Activated CD4-positive, alpha-beta T cell treated with anti-CD3 and anti-CD28 coated beads, Interleukin-2, Interleukin-4, amounts not matched to agents 100 ng/mL and 50 ng/mL, durations not matched to agents 16 hours and 8 hours (primary cell): ENCODE measurements at regions not wholly inside any gene's neighbourhood (a gene's known extent, or its start where the extent isn't known, plus 50 kb on each side); places are given as distances from the start of the nearest gene placed in this dataset.

Experiments
- DNase-seq: peaks from one replicate; pipeline ENCODE4 v3.0.0-alpha.2; 2020; ENCODE audit warnings: low spot score

DNA sequence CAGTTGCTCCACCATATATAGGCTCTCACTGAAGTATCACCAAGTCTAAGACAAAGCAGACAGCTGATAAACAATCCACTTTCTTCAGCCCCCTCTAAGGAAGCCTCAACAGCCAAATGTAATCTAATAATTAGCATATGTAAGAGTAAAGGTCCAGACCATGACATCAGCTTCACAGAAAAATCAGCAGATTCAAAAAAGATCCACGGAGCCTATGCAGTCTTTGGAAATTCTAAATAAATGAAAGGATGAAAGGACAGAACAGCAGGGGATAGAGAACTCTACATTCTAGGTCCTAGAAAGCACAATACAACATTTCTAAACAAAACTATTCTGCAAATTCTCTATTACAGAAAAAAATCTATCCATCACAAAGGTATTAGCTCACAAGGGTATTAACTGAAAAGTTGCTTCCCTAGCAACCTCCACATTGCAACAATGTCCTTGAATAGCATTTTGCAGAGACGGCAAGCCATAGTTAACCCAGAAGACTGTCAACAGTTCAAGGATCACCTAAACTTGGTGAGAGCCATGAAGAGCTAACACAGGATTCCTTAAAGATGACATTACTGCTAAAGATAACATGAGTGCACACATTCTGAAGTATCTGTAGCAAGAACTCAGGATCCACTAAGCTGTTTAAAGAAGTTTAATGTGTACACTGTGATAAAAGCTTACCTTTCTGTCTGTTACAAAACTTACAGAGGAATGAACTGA is 74.3 kb downstream of the SIPA1L2 start:
- no peak for DNase-seq

DNA sequence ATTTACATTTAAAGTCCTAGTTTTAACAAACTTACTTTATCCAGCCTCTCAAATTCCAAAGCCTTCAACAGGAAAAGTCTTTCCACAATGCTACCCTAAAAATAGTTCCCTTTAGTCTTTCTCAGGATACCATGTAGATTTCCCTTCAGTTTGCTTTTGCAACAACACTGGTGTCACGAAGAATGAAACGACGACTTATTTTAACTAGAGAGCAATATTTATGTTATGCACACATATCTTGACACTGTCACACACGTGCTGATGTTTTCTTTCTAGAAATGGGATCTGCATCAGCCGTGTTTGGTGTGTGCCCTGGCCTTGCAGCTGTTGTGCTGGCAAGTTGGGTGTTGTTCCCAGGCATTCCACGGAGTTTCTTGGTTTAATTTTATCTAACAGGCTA is 75.5 kb downstream of the SIPA1L2 start:
- no peak for DNase-seq

DNA sequence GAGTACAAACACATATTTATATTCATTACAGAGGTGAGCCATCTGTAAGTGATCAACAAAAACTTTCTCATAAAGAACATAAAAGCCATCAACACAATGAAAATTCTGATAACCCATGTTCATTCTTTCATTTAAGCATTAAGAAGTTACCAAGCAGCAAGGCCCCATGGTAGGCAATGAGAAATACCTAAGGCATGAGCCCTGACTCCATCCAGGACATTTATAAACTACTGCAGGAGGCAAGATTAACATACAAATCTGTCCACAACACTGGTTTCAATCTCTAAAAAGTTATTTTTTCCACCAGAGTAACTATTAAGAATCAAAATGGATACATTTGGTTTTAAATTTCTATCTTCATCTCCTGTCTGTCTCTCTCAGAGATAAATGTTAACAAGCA is 76.1 kb downstream of the SIPA1L2 start:
- no peak for DNase-seq

DNA sequence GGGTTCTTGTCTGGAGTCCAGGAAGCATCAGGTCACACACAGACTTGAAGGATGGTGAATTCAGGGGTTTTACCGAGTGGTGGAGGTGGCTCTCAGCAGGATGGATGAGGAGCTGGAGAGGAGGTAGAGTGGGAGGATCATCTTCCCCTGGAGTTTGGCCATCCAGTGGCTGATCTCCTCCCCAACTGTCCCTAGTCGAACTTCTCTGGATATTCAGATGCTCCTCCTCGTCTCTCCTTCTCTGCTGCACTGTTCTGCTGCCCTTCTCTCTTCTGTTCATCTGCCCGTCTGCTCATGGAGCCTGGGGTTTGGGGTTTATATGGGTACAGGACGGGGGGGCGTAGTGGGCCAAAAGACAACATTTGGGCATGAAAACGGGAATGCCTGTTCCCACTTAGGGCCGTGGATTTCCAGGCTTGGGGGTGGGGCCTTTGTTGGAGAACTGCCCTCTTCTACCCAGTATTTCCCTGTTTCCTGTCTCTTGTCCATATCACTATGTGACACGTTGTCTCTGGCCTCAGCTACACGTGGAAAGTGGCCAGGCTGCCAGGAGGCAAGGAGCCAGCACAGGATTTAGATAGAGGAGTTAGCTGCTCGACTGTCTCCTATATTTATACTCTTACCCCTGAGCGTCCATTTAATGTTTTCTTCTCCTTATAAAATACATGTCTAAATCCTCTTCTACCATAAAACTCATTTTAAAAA is 76.7 kb downstream of the SIPA1L2 start:
- DNase-seq: no peak

DNA sequence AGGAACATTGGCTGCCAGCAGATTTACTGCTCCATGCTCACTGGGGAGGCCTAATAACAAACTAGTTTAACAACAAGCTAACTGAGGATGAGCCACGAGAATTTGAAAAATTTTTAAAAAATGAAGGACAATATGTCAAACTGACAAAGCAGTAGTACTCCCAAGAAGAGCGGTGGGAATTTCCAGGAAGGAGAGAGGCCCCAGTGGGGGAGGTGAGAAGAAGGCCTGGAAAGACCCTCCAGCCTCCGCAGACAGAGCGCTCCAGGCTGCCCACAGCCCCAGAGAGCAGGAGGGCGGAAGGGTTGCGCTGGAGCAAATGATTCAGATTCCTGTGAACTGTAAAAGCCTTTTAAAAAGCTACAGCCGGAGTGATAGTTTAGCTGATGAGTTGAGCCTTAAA is 78.5 kb downstream of the SIPA1L2 start:
- no peak for DNase-seq

DNA sequence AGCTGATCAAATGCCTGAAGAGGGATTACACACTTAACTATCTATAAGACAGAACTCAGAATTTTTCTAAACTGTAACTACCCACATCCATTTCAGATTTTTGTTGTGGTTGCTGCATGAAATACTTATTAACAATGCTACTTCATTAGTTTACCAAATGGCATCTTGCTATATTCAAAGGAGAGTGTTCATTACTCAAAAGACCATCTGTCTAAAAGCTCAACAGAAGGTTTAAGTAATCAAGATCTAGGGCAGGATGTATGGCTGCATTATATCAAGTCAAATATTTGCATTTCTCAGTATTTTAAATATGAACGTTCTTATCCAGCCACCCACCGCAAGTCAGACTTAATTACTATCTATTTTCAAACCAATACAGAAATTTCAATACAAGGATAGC is 79.9 kb downstream of the SIPA1L2 start:
- no peak for DNase-seq

DNA sequence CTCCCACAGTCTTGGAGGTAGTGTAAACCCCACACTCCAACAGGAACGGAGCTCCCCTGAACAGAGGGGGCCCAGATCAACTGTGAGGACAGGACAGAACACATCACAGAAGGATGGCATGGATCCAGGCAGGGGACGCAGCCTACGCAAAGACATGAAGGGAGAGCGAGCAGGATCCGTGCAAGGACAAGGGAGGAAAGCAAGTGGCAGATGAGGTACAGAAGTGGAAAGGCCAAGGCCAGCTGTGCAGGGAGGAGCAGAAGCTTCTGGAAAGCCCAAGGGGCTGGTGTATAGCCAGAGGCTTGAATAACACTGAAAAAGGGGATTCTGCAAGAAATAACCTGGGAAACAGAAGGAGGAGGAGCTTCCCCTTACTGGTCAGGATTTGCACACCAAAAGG is 81.2 kb downstream of the SIPA1L2 start:
- DNase-seq: no peak

DNA sequence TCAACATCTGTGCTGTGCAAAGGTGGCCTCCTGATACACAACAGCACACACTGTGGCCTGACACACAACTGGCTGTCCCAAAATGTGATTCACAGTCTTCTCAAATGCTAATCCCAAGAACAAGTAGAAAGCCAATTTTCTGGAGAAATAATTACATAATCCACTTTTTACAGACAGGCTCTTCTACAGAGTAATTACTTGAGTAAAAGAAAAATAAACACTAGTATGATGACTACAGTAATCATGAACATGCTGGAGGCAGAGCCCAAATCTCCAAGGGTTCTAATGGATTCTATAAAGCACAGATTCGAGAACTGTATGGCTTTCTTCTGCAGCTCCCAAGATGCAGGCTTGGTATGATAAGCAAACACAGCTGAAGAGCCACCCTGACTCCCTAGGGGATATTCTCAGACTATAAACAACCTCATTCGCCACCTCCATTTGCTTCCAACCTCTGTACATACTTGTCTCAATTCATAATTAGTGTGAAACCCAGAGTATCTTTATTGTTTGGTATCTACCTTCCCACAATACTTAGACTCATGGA is 81.9 kb downstream of the SIPA1L2 start:
- no peak for DNase-seq

DNA sequence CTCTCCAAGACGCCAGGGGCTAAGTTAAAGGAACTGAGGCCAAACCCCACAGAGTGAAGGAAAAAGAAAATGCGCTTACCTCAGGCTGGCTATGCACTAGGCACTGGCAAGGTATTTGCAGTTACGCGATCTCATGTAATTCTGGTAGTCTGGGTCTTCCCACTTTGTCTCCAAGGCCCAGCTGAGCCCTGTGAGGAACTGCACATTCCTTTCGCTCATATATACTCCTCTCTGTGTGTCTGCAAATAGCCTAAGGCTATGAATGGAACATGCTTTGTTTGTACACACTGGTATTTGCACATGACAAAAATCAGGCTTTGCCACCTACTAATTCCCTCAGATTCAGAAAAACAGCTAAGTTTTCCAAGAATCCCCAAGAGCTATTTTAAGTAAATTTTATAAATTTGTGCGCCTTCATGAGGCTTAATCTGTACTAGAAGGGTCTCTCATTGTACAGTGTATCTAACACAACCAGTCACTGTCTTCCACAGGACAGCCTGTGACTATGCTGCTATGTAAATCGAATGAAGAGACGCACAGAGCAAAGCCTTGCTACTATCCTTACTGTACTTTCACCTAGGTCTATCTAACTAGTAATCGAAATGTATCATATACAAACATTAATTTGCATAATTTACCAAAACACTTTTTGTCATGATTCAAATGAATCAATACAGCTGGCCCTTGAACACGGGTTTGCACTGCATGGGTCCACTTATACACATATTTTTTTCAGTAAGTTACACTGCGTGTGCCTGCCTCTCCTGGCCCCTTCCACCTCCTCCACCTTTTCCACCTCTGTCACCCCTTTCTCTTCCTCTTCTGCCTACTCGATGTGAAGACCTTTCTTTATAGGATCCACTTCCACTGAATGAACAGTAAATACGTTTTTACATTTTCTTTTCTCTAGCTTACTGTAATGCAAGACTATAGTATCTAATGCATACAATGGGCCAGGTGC is 87.0 kb downstream of the SIPA1L2 start:
- no peak for DNase-seq

DNA sequence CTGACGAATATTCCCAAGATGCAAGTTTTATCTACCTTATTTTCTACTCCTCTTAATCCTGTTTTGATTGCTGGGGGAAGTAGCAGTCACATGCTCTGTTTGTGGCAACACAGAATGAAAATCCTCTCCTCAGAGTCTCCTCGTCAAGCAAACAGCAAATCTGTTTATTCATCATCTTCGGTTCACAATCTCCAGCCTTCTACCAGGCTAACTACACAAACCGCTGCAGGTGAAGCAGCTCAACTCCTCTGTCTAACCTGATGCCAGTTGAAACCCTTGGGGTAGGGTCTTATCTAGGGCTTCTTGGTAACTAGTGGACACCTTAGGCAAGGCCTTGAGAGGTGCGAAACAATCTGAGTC is 91.0 kb downstream of the SIPA1L2 start:
- no peak for DNase-seq

DNA sequence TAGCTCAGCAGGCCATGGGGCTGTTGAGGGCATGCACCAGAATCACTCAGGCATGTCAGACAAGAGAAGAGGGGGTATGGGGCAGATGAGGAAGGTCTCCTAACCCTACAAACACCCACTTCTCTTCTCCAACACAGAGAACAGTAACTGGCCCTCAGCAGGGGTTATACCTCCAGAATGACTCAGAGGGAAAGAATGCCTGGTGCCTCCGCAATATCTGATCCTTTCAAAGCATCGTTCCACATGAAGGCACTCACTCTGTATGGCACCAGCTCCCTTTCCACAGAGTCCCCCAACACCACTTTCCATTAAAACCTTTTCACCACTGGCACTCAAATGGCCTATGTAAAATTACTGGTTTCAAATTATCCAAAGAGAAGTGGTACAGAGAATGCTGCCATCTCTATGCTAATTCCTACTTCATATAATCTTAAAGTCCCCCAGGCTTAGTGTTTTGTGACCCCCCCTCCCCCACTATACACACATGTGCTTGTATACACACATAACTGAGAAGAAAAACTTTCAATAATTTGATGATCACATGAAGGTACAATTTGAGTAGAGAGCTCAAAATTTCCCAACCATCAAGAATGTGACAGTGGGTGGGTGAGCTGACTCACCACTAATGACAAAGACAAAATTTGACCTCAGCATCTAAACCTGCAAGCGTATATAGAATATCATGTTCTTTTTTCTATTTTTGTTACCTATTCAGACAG is 91.5 kb downstream of the SIPA1L2 start:
- no peak for DNase-seq

DNA sequence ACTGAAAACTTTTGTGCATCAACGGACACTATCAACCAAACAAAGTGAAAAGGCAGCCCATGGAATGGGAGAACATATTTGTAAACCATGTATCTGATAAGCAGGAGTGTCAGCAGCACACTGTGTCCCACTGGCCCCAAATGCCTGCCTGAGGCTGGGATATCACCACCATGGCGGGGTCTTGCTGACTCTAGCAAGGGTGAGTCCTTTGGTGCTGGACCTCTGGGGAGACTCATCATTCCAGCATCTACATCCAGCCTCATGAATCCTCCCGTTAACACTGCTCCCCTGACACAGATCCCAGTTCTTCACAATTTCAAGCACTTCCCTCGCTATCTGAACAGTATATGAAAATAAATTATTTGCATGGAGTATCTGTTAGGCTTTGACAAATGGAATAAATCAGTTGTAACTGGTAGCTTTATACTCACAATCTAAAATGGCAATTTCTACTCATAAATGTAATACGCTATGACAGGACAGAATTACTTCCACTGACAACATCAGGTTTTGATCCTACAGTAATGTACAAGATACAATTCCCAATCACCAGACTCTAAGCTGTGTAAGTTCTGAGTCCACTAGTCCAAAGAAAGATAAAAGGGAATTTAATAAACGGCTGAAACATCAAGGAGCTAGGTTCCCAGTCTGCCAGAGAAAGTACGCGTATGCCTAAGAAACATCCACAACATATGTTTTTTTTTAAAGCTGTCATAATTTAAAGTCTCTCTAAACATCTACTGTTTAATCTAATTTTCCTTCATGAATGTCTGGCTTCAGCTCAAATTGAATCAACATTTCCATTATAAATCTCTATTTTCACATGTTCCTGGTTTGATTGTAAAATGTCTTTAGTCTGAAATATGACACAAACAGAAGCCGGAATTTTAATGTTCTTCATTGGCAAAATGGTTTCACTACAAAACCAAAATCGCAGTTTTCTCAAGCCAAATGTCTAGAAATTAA is 95.1 kb downstream of the SIPA1L2 start:
- no peak for DNase-seq

DNA sequence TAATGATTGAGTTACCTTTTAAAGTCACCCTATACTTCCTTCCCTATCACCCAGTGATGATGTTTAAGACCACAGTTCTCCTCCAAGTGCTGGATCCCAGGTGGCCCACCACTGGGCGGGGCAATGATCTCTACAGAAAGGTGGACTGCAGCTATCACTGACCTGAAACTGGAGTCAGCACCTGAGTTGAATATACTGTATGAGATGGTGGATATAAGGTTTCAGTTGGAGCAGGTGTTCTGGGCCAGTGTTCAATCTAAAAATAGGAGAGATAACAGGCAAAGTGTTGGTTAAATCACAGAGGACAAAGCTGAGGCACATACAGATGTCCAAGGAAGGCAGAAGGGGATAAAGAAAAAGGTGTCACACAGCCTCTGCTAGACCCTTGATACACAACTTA is 96.6 kb downstream of the SIPA1L2 start:
- DNase-seq: no peak

DNA sequence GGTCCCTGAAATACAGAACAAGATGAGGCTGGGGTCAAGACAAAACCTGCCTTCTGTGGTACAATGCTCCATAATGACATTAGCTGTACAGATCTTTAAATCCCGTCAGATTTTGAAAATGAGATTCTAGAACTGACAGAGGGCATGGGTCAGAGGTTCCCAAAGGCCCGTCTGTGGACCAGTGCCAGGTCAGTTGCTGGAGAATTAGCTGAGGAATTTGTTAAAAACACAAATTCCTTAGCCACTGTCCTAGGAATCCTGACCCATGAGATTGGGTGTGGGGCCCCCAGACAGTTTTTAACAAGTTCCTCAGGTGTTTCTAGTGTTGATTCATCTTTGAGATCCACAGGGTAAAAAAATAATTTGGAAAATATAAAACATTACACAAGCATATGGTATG is 97.0 kb downstream of the SIPA1L2 start:
- DNase-seq: no peak

DNA sequence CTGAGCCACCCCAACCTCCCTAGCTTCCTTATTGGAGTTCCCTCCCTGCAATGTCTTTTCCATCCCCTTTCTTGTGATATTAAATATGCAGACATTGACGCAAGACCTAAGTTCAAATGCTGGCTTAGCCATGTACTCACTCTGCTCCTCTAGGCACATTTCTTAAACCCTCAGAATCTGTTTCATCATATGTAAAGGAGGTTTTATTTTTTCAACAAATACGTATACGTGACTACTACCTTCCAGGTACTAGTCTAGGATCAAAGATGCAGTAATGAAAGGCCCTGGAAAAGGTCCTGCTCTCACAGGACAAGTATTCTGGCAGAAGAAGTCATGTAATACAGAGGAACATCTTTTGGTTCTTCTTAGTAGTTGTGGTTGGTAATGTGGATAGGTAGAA is 98.6 kb downstream of the SIPA1L2 start:
- no peak for DNase-seq

DNA sequence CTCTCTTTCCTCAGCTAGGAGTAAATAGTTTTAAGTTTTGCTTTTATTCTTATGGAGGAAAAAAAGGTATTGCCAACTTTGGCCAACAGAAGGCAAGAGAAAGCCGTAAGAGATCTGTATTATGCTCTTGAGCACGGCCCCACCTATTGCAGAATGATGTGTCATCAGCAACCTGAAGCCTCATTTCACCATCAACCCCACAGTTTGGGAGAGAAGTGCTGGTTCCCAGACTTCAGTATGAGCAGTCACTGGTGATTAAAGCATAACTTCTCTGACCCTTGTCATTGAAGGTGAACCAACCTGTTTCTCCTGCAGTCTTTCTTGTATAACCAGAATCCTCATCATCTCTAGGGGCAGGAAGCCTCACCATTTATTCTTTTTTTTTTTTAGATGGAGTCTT is 100.2 kb downstream of the SIPA1L2 start:
- no peak for DNase-seq

DNA sequence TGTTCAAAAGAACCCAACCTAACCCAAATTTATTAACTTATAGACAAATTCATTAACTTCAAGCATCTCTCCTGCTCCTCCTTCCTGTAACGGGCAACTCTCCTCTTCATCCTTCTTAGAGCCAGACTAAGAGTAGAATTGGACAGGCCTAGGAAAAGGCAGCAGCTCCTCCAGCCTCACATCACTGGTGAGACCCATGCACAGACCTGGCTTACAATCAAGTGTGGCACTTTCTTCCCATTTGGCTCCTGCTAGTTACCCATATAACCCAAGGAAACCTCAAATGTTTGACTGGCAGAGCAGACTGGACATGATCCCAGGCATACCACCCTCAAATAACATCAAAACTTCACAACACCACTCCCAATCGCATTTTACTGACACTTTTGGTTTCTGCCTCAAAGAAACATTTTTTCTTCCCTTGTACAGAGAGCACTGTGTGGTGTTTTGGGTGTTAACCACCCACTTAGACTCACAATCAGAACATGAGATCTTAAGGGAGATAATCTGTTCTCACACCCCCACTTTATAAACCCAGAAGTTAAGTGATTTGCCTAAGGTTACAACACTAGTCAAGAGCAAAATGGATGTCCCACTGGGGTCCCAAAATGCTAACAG is 101.4 kb downstream of the SIPA1L2 start:
- no peak for DNase-seq

DNA sequence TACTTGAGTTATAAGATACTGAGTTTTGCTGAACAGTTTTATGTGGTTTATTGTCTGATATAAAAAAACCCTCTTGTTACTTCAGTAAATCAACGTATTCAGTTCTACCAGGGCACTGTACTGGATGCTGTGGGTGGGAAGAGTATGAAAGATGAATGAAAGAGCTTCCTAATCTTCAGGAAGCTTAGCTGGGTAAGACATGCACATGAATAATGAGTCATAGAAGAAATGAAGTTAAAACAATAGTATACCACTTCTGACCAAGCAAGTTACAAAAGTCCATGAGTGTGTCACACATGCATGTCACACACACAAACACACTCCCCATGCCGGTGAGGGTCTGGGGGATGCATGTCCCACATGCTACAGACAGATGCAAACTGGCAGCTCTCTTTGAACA is 105.9 kb downstream of the SIPA1L2 start:
- DNase-seq: no peak

DNA sequence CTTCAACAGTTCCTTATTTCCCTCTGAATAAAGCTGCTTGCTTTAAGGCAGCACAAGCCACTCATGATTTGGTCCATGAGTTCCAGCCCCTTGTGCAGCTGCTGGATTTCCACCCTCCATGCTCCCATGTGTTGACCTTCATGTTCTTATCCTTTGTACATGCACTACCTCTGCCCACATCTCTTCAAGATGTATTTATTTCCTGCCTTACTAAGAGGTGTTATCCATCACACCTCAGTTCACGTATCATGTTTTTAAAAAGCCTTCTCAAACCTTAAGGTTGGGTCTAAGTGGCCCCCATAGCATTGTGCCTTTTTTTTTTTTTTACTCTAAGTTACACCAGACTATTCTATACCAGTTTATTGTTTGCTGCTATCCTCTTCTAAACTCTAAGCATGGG is 107.7 kb downstream of the SIPA1L2 start:
- no peak for DNase-seq

DNA sequence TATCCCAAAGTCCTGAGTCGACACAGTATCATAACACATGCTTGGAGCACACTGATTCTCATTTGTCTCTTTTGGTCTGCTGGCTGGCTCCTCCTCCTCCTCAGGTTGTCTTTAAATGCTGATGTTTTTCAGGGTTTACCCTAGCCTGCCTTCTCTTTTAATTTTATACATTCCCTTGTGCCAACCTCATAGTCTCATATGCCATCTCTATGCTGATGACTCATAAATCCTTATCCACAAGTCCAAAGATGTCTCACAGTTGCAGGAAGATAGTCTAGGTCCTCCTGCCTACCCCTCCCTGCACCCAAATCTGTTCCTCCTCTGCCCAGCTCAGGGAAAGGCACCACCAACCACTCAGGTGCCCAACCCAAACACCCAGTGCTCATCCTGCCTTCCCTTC is 108.3 kb downstream of the SIPA1L2 start:
- DNase-seq: no peak
